ENCODE measurements at regions not wholly inside any gene's neighbourhood (a gene's known extent, or its start where the extent isn't known, plus 50 kb on each side); places are given as distances from the start of the nearest gene placed in this dataset.

- intact Hi-C loops (cut with DNase I) = no loop called here
- no peak for DNase-seq (ENCODE audit: low spot score)
Observed at GRCh38 chrX:40488296-40488695, 92.5 kb upstream of the ATP6AP2 start.

- no peak for DNase-seq (ENCODE audit: low spot score)
- intact Hi-C loops (cut with DNase I) = no loop called here
Observed at GRCh38 chrX:40485973-40486372, 94.8 kb upstream of the ATP6AP2 start.

GRCh38 chrX:40485102-40485826 lies 95.5 kb upstream of the ATP6AP2 start:
- DNase-seq (ENCODE audit: low spot score) = no peak
- intact Hi-C loops (cut with DNase I) = no loop called here

GRCh38 chrX:40484408-40485091 lies 96.2 kb upstream of the ATP6AP2 start:
- DNase-seq (ENCODE audit: low spot score) = no peak
- intact Hi-C loops (cut with DNase I) = no loop called here

- DNase-seq (ENCODE audit: low spot score) = no peak
- intact Hi-C loops (cut with DNase I) = no loop called here
Observed at GRCh38 chrX:40483502-40483901, 97.3 kb upstream of the ATP6AP2 start.

- DNase-seq (ENCODE audit: low spot score) = no peak
- intact Hi-C loops (cut with DNase I) = loop anchor here (10.0 kb wide), 1 partner anchor 205 kb away; no protein-coding TSS in a partner anchor
Observed at GRCh38 chrX:40479777-40480318, 100.9 kb upstream of the ATP6AP2 start.

GRCh38 chrX:40478474-40479065 lies 102.2 kb upstream of the ATP6AP2 start:
- intact Hi-C loops (cut with DNase I) = loop anchor here (10.0 kb wide), 1 partner anchor 204 kb away; no protein-coding TSS in a partner anchor
- DNase-seq (ENCODE audit: low spot score) = no peak

GRCh38 chrX:40476958-40477357 lies 103.8 kb upstream of the ATP6AP2 start:
- no peak for DNase-seq (ENCODE audit: low spot score)

GRCh38 chrX:40474645-40475044 lies 106.1 kb upstream of the ATP6AP2 start:
- intact Hi-C loops (cut with DNase I) = loop anchor here (10.0 kb wide), 1 partner anchor 200 kb away; no protein-coding TSS in a partner anchor
- no peak for DNase-seq (ENCODE audit: low spot score)

More at GRCh38 chrX:40476958-40477357, 103.8 kb upstream of the ATP6AP2 start:
- intact Hi-C loops (cut with DNase I) = loop anchor here (10.0 kb wide), 1 partner anchor 202 kb away; no protein-coding TSS in a partner anchor

- no peak for DNase-seq (ENCODE audit: low spot score)
- intact Hi-C loops (cut with DNase I) = loop anchor here (10.0 kb wide), 1 partner anchor 199 kb away; no protein-coding TSS in a partner anchor
Observed at GRCh38 chrX:40474205-40474626, 106.6 kb upstream of the ATP6AP2 start.

- no peak for DNase-seq (ENCODE audit: low spot score)
- intact Hi-C loops (cut with DNase I) = loop anchor here (10.0 kb wide), 1 partner anchor 199 kb away; no protein-coding TSS in a partner anchor
Observed at GRCh38 chrX:40473460-40474204, 107.1 kb upstream of the ATP6AP2 start.

GRCh38 chrX:40471965-40472648 lies 108.7 kb upstream of the ATP6AP2 start:
- intact Hi-C loops (cut with DNase I) = loop anchor here (10.0 kb wide), 1 partner anchor 197 kb away; no protein-coding TSS in a partner anchor
- no peak for DNase-seq (ENCODE audit: low spot score)

- intact Hi-C loops (cut with DNase I) = loop anchor here (10.0 kb wide), 1 partner anchor 196 kb away; no protein-coding TSS in a partner anchor
- DNase-seq (ENCODE audit: low spot score) = no peak
Observed at GRCh38 chrX:40470830-40471429, 109.8 kb upstream of the ATP6AP2 start.

GRCh38 chrX:40469316-40469715 lies 111.5 kb upstream of the ATP6AP2 start:
- no peak for DNase-seq (ENCODE audit: low spot score)
- intact Hi-C loops (cut with DNase I) = loop anchor here (10.0 kb wide), 1 partner anchor 655 kb away; no protein-coding TSS in a partner anchor

GRCh38 chrX:40468033-40468846 lies 112.5 kb upstream of the ATP6AP2 start:
- DNase-seq (ENCODE audit: low spot score) = no peak
- intact Hi-C loops (cut with DNase I) = loop anchor here (10.0 kb wide), 1 partner anchor 653 kb away; no protein-coding TSS in a partner anchor

- no peak for DNase-seq (ENCODE audit: low spot score)
- intact Hi-C loops (cut with DNase I) = loop anchor here (10.0 kb wide), 1 partner anchor 653 kb away; no protein-coding TSS in a partner anchor
Observed at GRCh38 chrX:40467454-40467853, 113.3 kb upstream of the ATP6AP2 start.

Data from cardiac septum (tissue), 1 donor.